GM12878 (cell line): ENCODE measurements at regions not wholly inside any gene's neighbourhood (a gene's known extent, or its start where the extent isn't known, plus 50 kb on each side); places are given as distances from the start of the nearest gene placed in this dataset.

Source experiments
- ATAC-seq: fragments of 200-7000 bp; cut with Tn5 transposase; 3 replicates; pipeline ENCODE4 v1.9.1; 2020; ENCODE audit warnings: mild to moderate bottlenecking, moderate library complexity
- BruUV-seq: library from RNA; stranded (reverse); fragments of 400-500 nt; replicated peaks from 2 replicates; lab custom pipeline; 2021; lab: Mats Ljungman, UMichigan
- CTCF ChIA-PET: fragments of 300-600 bp; sonication (Branson Sonifier 250); formaldehyde crosslinking; extraction: SDS; loops from one replicate; lab custom pipeline; 2021; ENCODE audit warnings: inconsistent platforms; lab: Yijun Ruan, JAX
- POLR2A ChIA-PET: fragments of 350-600 bp; formaldehyde crosslinking; extraction: SDS; loops from one replicate; lab custom pipeline; 2021; ENCODE audit warnings: inconsistent platforms; lab: Charles Lee
- RAD21 ChIA-PET: fragments of 300-600 bp; sonication (Branson Sonifier 250); formaldehyde crosslinking; loops from one replicate; lab custom pipeline; 2023; ENCODE audit warnings: antibody characterized with exemption; ENCODE audit not compliant: unreplicated experiment; lab: Charles Lee
- SMC1A ChIA-PET: fragments of 300-600 bp; sonication (Branson Sonifier 250); formaldehyde crosslinking; loops from one replicate; lab custom pipeline; 2023; ENCODE audit not compliant: unreplicated experiment, uncharacterized antibody; lab: Charles Lee
- DNase-seq: peaks from one replicate; pipeline ENCODE4 v3.0.0-alpha.2; 2011; ENCODE audit warnings: low read depth, low spot score
- FAIRE-seq: peaks from 3 replicates; lab custom pipeline; 2011; peaks lifted over from hg19 to GRCh38; lab: Jason Lieb, UNC
- H2AFZ ChIP-seq: 2 replicates; pipeline ENCODE4 v1.6.0; 2011; ENCODE audit warnings: low read depth, low read length, control low read depth; ENCODE audit not compliant: control insufficient read depth
- H3K27ac ChIP-seq: 2 replicates; pipeline ENCODE4 v1.5.1; 2011; ENCODE audit warnings: control low read depth; ENCODE audit not compliant: control insufficient read depth, insufficient read depth
- H3K27me3 ChIP-seq, 2 experiments: replicated peaks in 1 of 2; 2 replicates each; pipeline versions ENCODE4 v1.6.0 to v1.6.1; 2011; ENCODE audit warnings: low read length in 1 of 2; ENCODE audit not compliant: control insufficient read depth in 2 of 2, insufficient read depth in 2 of 2
- H3K36me3 ChIP-seq, 2 experiments: 2 replicates each; pipeline ENCODE4 v1.5.1; 2011; ENCODE audit warnings: low read length in 1 of 2; ENCODE audit not compliant: control insufficient read depth in 2 of 2, insufficient read depth in 2 of 2
- H3K4me1 ChIP-seq: 2 replicates; pipeline ENCODE4 v1.6.1; 2011; ENCODE audit warnings: mild to moderate bottlenecking, low read length, moderate library complexity, mixed read lengths; ENCODE audit not compliant: control insufficient read depth, insufficient read depth
- H3K4me2 ChIP-seq: 2 replicates; pipeline ENCODE4 v1.6.0; 2011; ENCODE audit warnings: control low read depth; ENCODE audit not compliant: control insufficient read depth, insufficient read depth
- H3K4me3 ChIP-seq: fragments of 200-600 bp; sonication (generic); 2 replicates; pipeline ENCODE4 v1.5.1; 2016
- H3K79me2 ChIP-seq: 2 replicates; pipeline ENCODE4 v1.6.0; 2011; ENCODE audit warnings: low read length; ENCODE audit not compliant: control insufficient read depth, insufficient read depth
- H3K9ac ChIP-seq: 2 replicates; pipeline ENCODE4 v1.8.0; 2011; ENCODE audit warnings: low read length, control low read depth, mixed read lengths; ENCODE audit not compliant: control insufficient read depth, insufficient read depth
- H3K9me3 ChIP-seq: replicated peaks from 3 replicates; pipeline ENCODE4 v1.5.1; 2011; ENCODE audit warnings: mild to moderate bottlenecking, low read length; ENCODE audit not compliant: control insufficient read depth, insufficient read depth
- H4K20me1 ChIP-seq: 2 replicates; pipeline ENCODE4 v1.6.0; 2011; ENCODE audit not compliant: control insufficient read depth, insufficient read depth
- ESRRA ChIP-seq: IDR thresholded peaks from 2 replicates; pipeline ENCODE4 v1.6.1; 2012; ENCODE audit warnings: mild to moderate bottlenecking, low read length, improper control_type of control experiment
- EZH2 ChIP-seq: IDR thresholded peaks from 2 replicates; pipeline ENCODE4 v1.6.1; 2012; ENCODE audit warnings: low read depth, mild to moderate bottlenecking, control low read depth, inconsistent platforms, low read length, borderline replicate concordance; ENCODE audit not compliant: control insufficient read depth
- GABPA ChIP-seq: IDR thresholded peaks from 2 replicates; pipeline ENCODE4 v1.6.1; 2014; ENCODE audit warnings: antibody characterized with exemption, low read depth, mild to moderate bottlenecking, inconsistent platforms
- GATAD2B ChIP-seq: fragments of 450-650 bp; conservative IDR thresholded peaks from 2 replicates; pipeline ENCODE4 v1.6.1; 2017; ENCODE audit warnings: low read depth, mild to moderate bottlenecking, moderate library complexity
- JUNB ChIP-seq: IDR thresholded peaks from 2 replicates; pipeline ENCODE4 v1.6.1; 2016; ENCODE audit warnings: antibody characterized with exemption, mild to moderate bottlenecking
- SMAD5 ChIP-seq: IDR thresholded peaks from 2 replicates; pipeline ENCODE4 v1.6.1; 2016; ENCODE audit warnings: antibody characterized with exemption, low read depth
- SMC3 ChIP-seq: IDR thresholded peaks from 2 replicates; pipeline ENCODE4 v1.6.1; 2011; ENCODE audit warnings: low read length, improper control_type of control experiment, borderline replicate concordance
- YY1 ChIP-seq: IDR thresholded peaks from 2 replicates; pipeline ENCODE4 v1.6.1; 2011; ENCODE audit warnings: low read depth, mild to moderate bottlenecking, low read length
- ZNF274 ChIP-seq: IDR thresholded peaks from one replicate; pipeline ENCODE4 v1.8.0; 2011; ENCODE audit not compliant: insufficient read length, insufficient read depth
- WGBS: methylation state at CpG from one replicate; pipeline ENCODE4 v1.1.6; 2016; ENCODE audit warnings: low lambda C conversion rate; ENCODE audit not compliant: insufficient replicate concordance, insufficient coverage; ENCODE audit errors: missing lambda C conversion rate; 5-methylcytosine and 5-hydroxymethylcytosine counted together
- in situ Hi-C: fragments of 300-500 bp; cut with MboI; formaldehyde crosslinking; loops from 9 replicates; pipeline ENCODE4 v1.14.3; 2018; ENCODE audit warnings: mixed read lengths
- intact Hi-C: fragments of 100-400 bp; cut with micrococcal nuclease; formaldehyde crosslinking; loops from one replicate; pipeline ENCODE4 v1.14.2; 2022; ENCODE audit not compliant: unreplicated experiment
- TF ChIP-seq, protein P1 (sequence below): IDR thresholded peaks from 2 replicates; pipeline ENCODE4 v1.6.1; 2012; ENCODE audit warnings: low read depth, low read length, improper control_type of control experiment
- TF ChIP-seq, protein P2 (sequence below): IDR thresholded peaks from 2 replicates; pipeline ENCODE4 v1.6.1; 2012; ENCODE audit warnings: low read depth, low read length, improper control_type of control experiment
- TF ChIP-seq, protein P3 (sequence below): fragments of 450-650 bp; IDR thresholded peaks from 2 replicates; pipeline ENCODE4 v1.6.1; 2017; ENCODE audit warnings: low read depth, mild to moderate bottlenecking, moderate library complexity
- TF ChIP-seq, protein P4 (sequence below): fragments of 450-650 bp; conservative IDR thresholded peaks from 2 replicates; pipeline ENCODE4 v1.6.1; 2017; ENCODE audit warnings: mild to moderate bottlenecking, moderate library complexity

DNA sequence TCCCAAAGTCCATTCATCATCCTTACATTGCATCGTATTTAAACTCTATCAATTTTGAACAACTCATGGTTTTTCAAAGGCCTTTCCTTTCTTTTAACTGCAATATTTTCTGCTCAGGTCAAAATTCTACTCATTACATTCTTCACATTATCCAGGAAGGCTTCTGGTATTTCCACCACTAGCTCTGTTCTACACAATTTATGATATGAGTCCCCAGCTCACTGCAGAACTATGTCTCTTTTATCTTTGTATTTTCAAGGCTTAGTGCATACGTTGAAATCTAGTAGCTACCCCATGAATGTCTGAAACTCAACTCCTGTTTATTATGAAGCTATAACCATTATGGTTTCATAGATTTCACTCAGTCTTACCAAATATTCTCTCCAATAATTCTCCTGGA is 282.9 kb downstream of the DUSP6 start:
- ChIA-PET CTCF (no interaction called here), RAD21 (no interaction called here), SMC1A (interaction anchor here (1.1 to 1.2 kb wide), 2 partner anchors 11 to 41 kb away, joined by 3 read pairs; no protein-coding TSS in a partner anchor), POLR2A (no interaction called here)
- ATAC-seq (no peak), FAIRE-seq (no peak), DNase-seq (no peak)
- in situ Hi-C loops (no loop called here), intact Hi-C loops (no loop called here)
- 12% methylated on average over 2 of the region's 2 CpGs for WGBS
- Histone ChIP-seq H3K4me3 (no peak overlapping the region), H2AFZ (no peak overlapping the region), H3K9ac (no peak overlapping the region), H4K20me1 (no peaks in the 10 kb centered on the region), H3K36me3 (no peaks in the 10 kb centered on the region), H3K4me2 (no peak overlapping the region), H3K27me3 (no peaks in the 10 kb centered on the region), H3K4me1 (no peaks in the 10 kb centered on the region), H3K79me2 (no peaks in the 10 kb centered on the region), H3K9me3 (no peaks in the 10 kb centered on the region), H3K27ac (no peak overlapping the region)
- TF ChIP-seq JUNB = no peak
- BruUV-seq = no TSS peak

DNA sequence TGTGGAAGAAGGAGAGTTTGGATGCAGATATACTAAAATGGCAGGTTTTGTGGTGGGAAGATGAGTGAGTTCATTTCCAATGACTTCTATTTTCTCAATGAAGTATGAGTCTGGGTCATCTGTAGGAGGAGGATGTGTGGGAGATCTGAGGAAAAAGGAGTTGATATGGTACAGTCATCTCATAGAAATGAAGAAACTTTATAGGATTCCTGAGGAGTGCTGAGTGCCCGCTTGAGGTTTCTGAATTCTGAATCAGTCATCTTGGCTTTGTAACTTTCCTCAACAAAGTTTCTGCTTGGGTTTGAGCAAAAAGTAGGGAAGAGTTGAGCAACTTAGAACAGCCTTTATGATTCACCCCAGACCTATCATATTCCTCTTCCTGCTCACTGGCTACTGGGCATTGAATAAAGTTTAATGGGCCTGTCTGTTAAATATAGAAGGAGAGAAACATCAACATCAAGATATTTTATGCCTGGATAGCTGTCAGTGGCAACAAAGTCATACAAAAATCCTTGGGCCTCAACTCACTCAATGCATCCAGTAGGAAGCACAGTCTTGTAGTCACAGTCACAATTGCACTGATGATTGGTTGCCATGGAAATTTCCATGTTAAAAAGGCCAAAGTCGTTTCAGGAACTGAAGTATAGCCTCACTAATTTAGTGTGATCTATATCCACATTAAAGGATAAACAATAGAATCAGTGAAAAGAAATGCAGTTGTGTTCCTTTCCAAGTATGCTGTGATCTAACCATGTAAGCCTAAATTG is 284.7 kb downstream of the DUSP6 start:
- BruUV-seq = no TSS peak
- SMC1A ChIA-PET = no interaction called here
- no peaks in the 10 kb centered on the region for H3K79me2 ChIP-seq
- RAD21 ChIA-PET = no interaction called here
- H3K27me3 ChIP-seq = no peaks in the 10 kb centered on the region
- no peaks in the 10 kb centered on the region for H3K4me1 ChIP-seq
- no peaks in the 10 kb centered on the region for H3K36me3 ChIP-seq
- H3K9ac ChIP-seq = no peak overlapping the region
- H4K20me1 ChIP-seq = no peaks in the 10 kb centered on the region
- FAIRE-seq (no peak), DNase-seq (no peak), ATAC-seq (no peak)
- H3K4me3 ChIP-seq = no peak overlapping the region
- CTCF ChIA-PET = no interaction called here
- H2AFZ ChIP-seq = no peak overlapping the region
- 44% methylated on average over 2 of the region's 2 CpGs for WGBS
- H3K4me2 ChIP-seq = no peak overlapping the region
- H3K27ac ChIP-seq = no peak overlapping the region
- H3K9me3 ChIP-seq = no peaks in the 10 kb centered on the region
- intact Hi-C loops (no loop called here), in situ Hi-C loops (no loop called here)
- POLR2A ChIA-PET = no interaction called here
- TF ChIP-seq SMC3 = no peak
- TF ChIP-seq, protein P1, sequence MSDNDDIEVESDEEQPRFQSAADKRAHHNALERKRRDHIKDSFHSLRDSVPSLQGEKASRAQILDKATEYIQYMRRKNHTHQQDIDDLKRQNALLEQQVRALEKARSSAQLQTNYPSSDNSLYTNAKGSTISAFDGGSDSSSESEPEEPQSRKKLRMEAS = no peak
- TF ChIP-seq YY1 = no peak
- TF ChIP-seq GATAD2B = no peak
- no peak for TF ChIP-seq SMAD5
- TF ChIP-seq, protein P2, sequence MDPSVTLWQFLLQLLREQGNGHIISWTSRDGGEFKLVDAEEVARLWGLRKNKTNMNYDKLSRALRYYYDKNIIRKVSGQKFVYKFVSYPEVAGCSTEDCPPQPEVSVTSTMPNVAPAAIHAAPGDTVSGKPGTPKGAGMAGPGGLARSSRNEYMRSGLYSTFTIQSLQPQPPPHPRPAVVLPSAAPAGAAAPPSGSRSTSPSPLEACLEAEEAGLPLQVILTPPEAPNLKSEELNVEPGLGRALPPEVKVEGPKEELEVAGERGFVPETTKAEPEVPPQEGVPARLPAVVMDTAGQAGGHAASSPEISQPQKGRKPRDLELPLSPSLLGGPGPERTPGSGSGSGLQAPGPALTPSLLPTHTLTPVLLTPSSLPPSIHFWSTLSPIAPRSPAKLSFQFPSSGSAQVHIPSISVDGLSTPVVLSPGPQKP = no peak
- no peak for TF ChIP-seq EZH2
- TF ChIP-seq GABPA = no peak
- TF ChIP-seq ZNF274 = no peak
- no peak for TF ChIP-seq ESRRA
- TF ChIP-seq, protein P3, sequence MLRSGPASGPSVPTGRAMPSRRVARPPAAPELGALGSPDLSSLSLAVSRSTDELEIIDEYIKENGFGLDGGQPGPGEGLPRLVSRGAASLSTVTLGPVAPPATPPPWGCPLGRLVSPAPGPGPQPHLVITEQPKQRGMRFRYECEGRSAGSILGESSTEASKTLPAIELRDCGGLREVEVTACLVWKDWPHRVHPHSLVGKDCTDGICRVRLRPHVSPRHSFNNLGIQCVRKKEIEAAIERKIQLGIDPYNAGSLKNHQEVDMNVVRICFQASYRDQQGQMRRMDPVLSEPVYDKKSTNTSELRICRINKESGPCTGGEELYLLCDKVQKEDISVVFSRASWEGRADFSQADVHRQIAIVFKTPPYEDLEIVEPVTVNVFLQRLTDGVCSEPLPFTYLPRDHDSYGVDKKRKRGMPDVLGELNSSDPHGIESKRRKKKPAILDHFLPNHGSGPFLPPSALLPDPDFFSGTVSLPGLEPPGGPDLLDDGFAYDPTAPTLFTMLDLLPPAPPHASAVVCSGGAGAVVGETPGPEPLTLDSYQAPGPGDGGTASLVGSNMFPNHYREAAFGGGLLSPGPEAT = no peak
- TF ChIP-seq, protein P4, sequence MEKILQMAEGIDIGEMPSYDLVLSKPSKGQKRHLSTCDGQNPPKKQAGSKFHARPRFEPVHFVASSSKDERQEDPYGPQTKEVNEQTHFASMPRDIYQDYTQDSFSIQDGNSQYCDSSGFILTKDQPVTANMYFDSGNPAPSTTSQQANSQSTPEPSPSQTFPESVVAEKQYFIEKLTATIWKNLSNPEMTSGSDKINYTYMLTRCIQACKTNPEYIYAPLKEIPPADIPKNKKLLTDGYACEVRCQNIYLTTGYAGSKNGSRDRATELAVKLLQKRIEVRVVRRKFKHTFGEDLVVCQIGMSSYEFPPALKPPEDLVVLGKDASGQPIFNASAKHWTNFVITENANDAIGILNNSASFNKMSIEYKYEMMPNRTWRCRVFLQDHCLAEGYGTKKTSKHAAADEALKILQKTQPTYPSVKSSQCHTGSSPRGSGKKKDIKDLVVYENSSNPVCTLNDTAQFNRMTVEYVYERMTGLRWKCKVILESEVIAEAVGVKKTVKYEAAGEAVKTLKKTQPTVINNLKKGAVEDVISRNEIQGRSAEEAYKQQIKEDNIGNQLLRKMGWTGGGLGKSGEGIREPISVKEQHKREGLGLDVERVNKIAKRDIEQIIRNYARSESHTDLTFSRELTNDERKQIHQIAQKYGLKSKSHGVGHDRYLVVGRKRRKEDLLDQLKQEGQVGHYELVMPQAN = no peak
